HCT116 (cell line): ENCODE measurements at regions not wholly inside any gene's neighbourhood (a gene's known extent, or its start where the extent isn't known, plus 50 kb on each side); places are given as distances from the start of the nearest gene placed in this dataset.

ENCODE experiments used
- ATAC-seq: fragments of 200-7000 bp; cut with Tn5 transposase; 2 replicates; pipeline ENCODE4 v1.9.1; 2020; ENCODE audit warnings: mild to moderate bottlenecking, moderate library complexity
- BruUV-seq: library from RNA; stranded (reverse); fragments of 400-500 nt; replicated peaks from 2 replicates; lab custom pipeline; 2021; lab: Mats Ljungman, UMichigan
- CTCF ChIA-PET: fragments of 300-600 bp; sonication (Branson Sonifier 250); formaldehyde crosslinking; loops from one replicate; lab custom pipeline; 2021; ENCODE audit warnings: antibody characterized with exemption; lab: Charles Lee
- POLR2A ChIA-PET: fragments of 300-600, 350-600 bp; sonication (Branson Sonifier 250); formaldehyde crosslinking; loops from one replicate; lab custom pipeline; 2021; ENCODE audit warnings: antibody characterized with exemption; lab: Charles Lee
- RAD21 ChIA-PET, 2 experiments: fragments of 300-600 bp; sonication (Branson Sonifier 250); formaldehyde crosslinking; loops; one replicate each; lab custom pipeline; 2023; ENCODE audit warnings: low total read pairs in 2 of 2; ENCODE audit not compliant: uncharacterized antibody in 2 of 2, unreplicated experiment in 2 of 2, low non-redundant PET in 1 of 2; lab: Charles Lee
- DNase-seq: peaks from one replicate; pipeline ENCODE4 v3.0.0-alpha.2; 2010; ENCODE audit warnings: low read depth, low spot score
- H2AFZ ChIP-seq: fragments of 200-600 bp; shearing (Covaris generic), sonication (generic); 2 replicates; pipeline ENCODE4 v1.6.1; 2017; ENCODE audit warnings: low read depth, mixed run types, mixed read lengths, antibody characterized with exemption, low read length; ENCODE audit not compliant: poor library complexity, severe bottlenecking
- H3K27ac ChIP-seq: 2 replicates; pipeline ENCODE4 v1.5.1; 2012; ENCODE audit warnings: low read depth, low read length
- H3K27me3 ChIP-seq: fragments of 200-600 bp; sonication (generic); 2 replicates; pipeline ENCODE4 v1.6.1; 2016; ENCODE audit warnings: mixed run types, low read length, mixed read lengths; ENCODE audit not compliant: insufficient read depth
- H3K36me3 ChIP-seq, 2 experiments: fragments of 200-500 bp in 1 of 2; fragments of 200-600 bp in 1 of 2; sonication (Bioruptor generic) in 1 of 2; sonication (generic) in 1 of 2; 2 replicates each; pipeline versions ENCODE4 v1.5.1 to v1.6.1; 2014 to 2016; ENCODE audit warnings: low read length in 2 of 2, inconsistent platforms in 1 of 2, mixed read lengths in 1 of 2, mixed run types in 1 of 2; ENCODE audit not compliant: insufficient read depth in 2 of 2, control insufficient read depth in 1 of 2
- H3K4me1 ChIP-seq, 2 experiments: fragments of 200-600 bp in 1 of 2; sonication (generic) in 1 of 2; 2 replicates each; pipeline versions ENCODE4 v1.5.1 to v1.6.1; 2012 to 2017; ENCODE audit warnings: low read length in 2 of 2, inconsistent platforms in 1 of 2, mild to moderate bottlenecking in 1 of 2, mixed read lengths in 1 of 2, mixed run types in 1 of 2, moderate library complexity in 1 of 2; ENCODE audit not compliant: insufficient read depth in 2 of 2, control insufficient read depth in 1 of 2
- H3K4me2 ChIP-seq: fragments of 200-600 bp; sonication (generic); 2 replicates; pipeline ENCODE4 v1.6.1; 2017; ENCODE audit warnings: mixed run types, low read length, mixed read lengths
- H3K4me3 ChIP-seq, 2 experiments: fragments of 200-600 bp in 1 of 2; sonication (generic) in 1 of 2; replicated peaks in 1 of 2; 2 replicates each; pipeline ENCODE4 v1.5.1; 2011 to 2016; ENCODE audit warnings: low read length in 2 of 2, control low read depth in 1 of 2, low read depth in 1 of 2, mild to moderate bottlenecking in 1 of 2, mixed read lengths in 1 of 2, mixed run types in 1 of 2
- H3K79me2 ChIP-seq: fragments of 200-600 bp; sonication (generic); 2 replicates; pipeline ENCODE4 v1.6.1; 2017; ENCODE audit warnings: mild to moderate bottlenecking, mixed run types, low read length, moderate library complexity, mixed read lengths; ENCODE audit not compliant: insufficient read depth
- H3K9ac ChIP-seq: fragments of 200-600 bp; sonication (generic); 2 replicates; pipeline ENCODE4 v1.6.1; 2016; ENCODE audit warnings: low read length, mixed read lengths
- H3K9me2 ChIP-seq: fragments of 200-600 bp; sonication (generic), shearing (Covaris generic); 2 replicates; pipeline ENCODE4 v1.6.1; 2017; ENCODE audit warnings: mixed run types, mild to moderate bottlenecking, moderate library complexity; ENCODE audit not compliant: insufficient read depth
- H3K9me3 ChIP-seq, 2 experiments: fragments of 200-500 bp in 1 of 2; fragments of 200-600 bp in 1 of 2; sonication (Bioruptor generic) in 1 of 2; sonication (generic) in 1 of 2; 2 replicates each; pipeline ENCODE4 v1.6.1; 2014 to 2017; ENCODE audit warnings: low read length in 2 of 2, mixed read lengths in 2 of 2, inconsistent platforms in 1 of 2, low read depth in 1 of 2, mild to moderate bottlenecking in 1 of 2, mixed run types in 1 of 2, moderate library complexity in 1 of 2; ENCODE audit not compliant: control insufficient read depth in 1 of 2, insufficient read depth in 1 of 2
- H4K20me1 ChIP-seq: fragments of 200-600 bp; sonication (generic), shearing (Covaris generic); 2 replicates; pipeline ENCODE4 v1.6.1; 2017; ENCODE audit warnings: mixed run types, mild to moderate bottlenecking, moderate library complexity; ENCODE audit not compliant: insufficient read depth
- ATF3 ChIP-seq: IDR thresholded peaks from 2 replicates; pipeline ENCODE4 v1.6.1; 2012
- CEBPB ChIP-seq: IDR thresholded peaks from 2 replicates; pipeline ENCODE4 v1.6.1; 2012; ENCODE audit warnings: low read depth
- CTCF ChIP-seq, 3 experiments: fragments of 200-600 bp in 1 of 3; sonication (generic) in 1 of 3; IDR thresholded peaks in 2 of 3; conservative IDR thresholded peaks in 1 of 3; 2 replicates each; pipeline ENCODE4 v1.5.1; 2012 to 2017; ENCODE audit warnings: low read depth in 2 of 3, low read length in 2 of 3, antibody characterized with exemption in 1 of 3, borderline replicate concordance in 1 of 3, control low read depth in 1 of 3, mild to moderate bottlenecking in 1 of 3, mixed read lengths in 1 of 3, mixed run types in 1 of 3, moderate library complexity in 1 of 3; ENCODE audit not compliant: insufficient read depth in 1 of 3
- ELF1 ChIP-seq: IDR thresholded peaks from 2 replicates; pipeline ENCODE4 v1.6.1; 2012; ENCODE audit warnings: low read depth, borderline replicate concordance
- EZH2 ChIP-seq: fragments of 200-600 bp; sonication (generic); IDR thresholded peaks from 2 replicates; pipeline ENCODE4 v1.6.1; 2017; ENCODE audit warnings: antibody characterized with exemption, mixed run types
- EZH2phosphoT487 ChIP-seq: fragments of 200-600 bp; IDR thresholded peaks from 2 replicates; pipeline ENCODE4 v1.6.1; 2018; ENCODE audit warnings: antibody characterized with exemption, borderline replicate concordance
- FOSL1 ChIP-seq: IDR thresholded peaks from 2 replicates; pipeline ENCODE4 v1.6.1; 2012; ENCODE audit warnings: low read depth
- JUND ChIP-seq: IDR thresholded peaks from 2 replicates; pipeline ENCODE4 v1.6.1; 2012
- MAX ChIP-seq: IDR thresholded peaks from 2 replicates; pipeline ENCODE4 v1.6.1; 2012
- POLR2A ChIP-seq: IDR thresholded peaks from 2 replicates; pipeline ENCODE4 v1.7.0; 2011; ENCODE audit warnings: borderline replicate concordance; ENCODE audit not compliant: insufficient read depth, insufficient read length; ENCODE audit errors: extremely low read depth
- POLR2AphosphoS5 ChIP-seq: IDR thresholded peaks from 2 replicates; pipeline ENCODE4 v1.6.1; 2011; ENCODE audit warnings: mild to moderate bottlenecking, low read depth, low read length, moderate library complexity
- RAD21 ChIP-seq: IDR thresholded peaks from 2 replicates; pipeline ENCODE4 v1.6.1; 2012; ENCODE audit warnings: low read depth, mild to moderate bottlenecking
- REST ChIP-seq: IDR thresholded peaks from 2 replicates; pipeline ENCODE4 v1.6.1; 2012; ENCODE audit warnings: low read depth
- SP1 ChIP-seq: IDR thresholded peaks from 2 replicates; pipeline ENCODE4 v1.6.1; 2012; ENCODE audit warnings: low read depth
- SRF ChIP-seq: IDR thresholded peaks from 2 replicates; pipeline ENCODE4 v1.6.1; 2012; ENCODE audit warnings: low read depth
- ZFX ChIP-seq: fragments of 450-650 bp; IDR thresholded peaks from 2 replicates; pipeline ENCODE4 v1.6.1; 2017
- intact Hi-C: fragments of 100-400 bp; cut with micrococcal nuclease; formaldehyde crosslinking; loops from 2 replicates; pipeline ENCODE4 v1.10.0; 2022

GRCh38 chr6:21831521-21832291 is 238.2 kb downstream of the SOX4 start:
- H3K9ac ChIP-seq: no peak overlapping the region
- ChIA-PET CTCF (no interaction called here), POLR2A (no interaction called here), RAD21 (interaction anchor here in 1 of 2 experiments (0.5 kb wide), 1 partner anchor 162 kb away, joined by 5 read pairs; no protein-coding TSS in a partner anchor)
- no peaks in the 10 kb centered on the region for H3K79me2 ChIP-seq
- H3K4me2 ChIP-seq: no peak overlapping the region
- H3K4me3 ChIP-seq: no peak overlapping the region
- H3K27ac ChIP-seq: no peak overlapping the region
- H2AFZ ChIP-seq: no peak overlapping the region
- intact Hi-C loops: no loop called here
- ATAC-seq (no peak), DNase-seq (no peak)
- H3K36me3 ChIP-seq: no peaks in the 10 kb centered on the region
- no peaks in the 10 kb centered on the region for H3K9me2 ChIP-seq
- H3K27me3 ChIP-seq: no peaks in the 10 kb centered on the region
- H4K20me1 ChIP-seq: no peaks in the 10 kb centered on the region
- BruUV-seq: no TSS peak
- no peaks in the 10 kb centered on the region for H3K9me3 ChIP-seq
- no peaks in the 10 kb centered on the region for H3K4me1 ChIP-seq
- TF ChIP-seq ZFX (no peak), CEBPB (no peak), RAD21 (no peak), CTCF (IDR thresholded peaks at IDR 0.05 in 2 of 3, conservative IDR thresholded peaks at IDR 0.05 in 1 of 3; ENCODE audit: borderline replicate concordance in 1 of 3, insufficient read depth in 1 of 3, low read depth in 2 of 3, low read length in 2 of 3) (no peak), POLR2A (no peak), SRF (no peak), JUND (no peak), REST (no peak), POLR2AphosphoS5 (no peak), SP1 (no peak), ELF1 (no peak), MAX (no peak), ATF3 (no peak), EZH2 (no peak), EZH2phosphoT487 (no peak), FOSL1 (no peak)
- TF ChIP-seq, all 23 proteins: peak for 0
